ENCODE measurements at regions not wholly inside any gene's neighbourhood (a gene's known extent, or its start where the extent isn't known, plus 50 kb on each side); places are given as distances from the start of the nearest gene placed in this dataset.

GRCh38 chr1:30192969-30193630 is 530.3 kb downstream of the MATN1 start:
- ATAC-seq = no peak
- intact Hi-C loops (cut with DNase I) = no loop called here

DNA sequence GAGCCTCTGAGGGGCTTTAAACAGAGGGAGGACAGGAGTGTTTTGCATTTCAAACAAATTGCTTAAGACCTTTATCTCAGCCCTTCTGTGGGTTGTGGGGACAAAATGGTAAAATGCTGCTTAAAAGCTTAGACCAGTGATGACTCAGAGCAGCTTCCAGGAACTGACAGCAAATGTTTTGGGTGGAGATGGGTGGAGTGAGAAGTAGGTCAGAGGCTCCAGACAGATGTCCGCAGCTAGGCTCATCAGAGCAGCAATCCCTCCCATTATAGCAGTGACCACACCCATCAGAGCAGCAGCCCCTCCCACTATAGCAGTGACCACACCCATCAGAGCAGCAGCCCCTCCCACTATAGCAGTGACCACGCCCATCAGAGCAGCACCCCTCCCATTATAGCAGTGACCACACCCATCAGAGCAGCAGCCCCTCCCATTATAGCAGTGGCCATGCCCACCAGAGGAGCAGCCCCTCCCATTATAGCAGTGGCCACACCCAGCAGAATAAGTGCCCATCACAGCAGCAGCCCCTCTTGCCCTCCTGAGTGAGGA is 532.2 kb downstream of the MATN1 start:
- peak; percentile 82 for ATAC-seq
- intact Hi-C loops (cut with DNase I) = no loop called here
- no peak for DNase-seq (ENCODE audit: low spot score)

More at GRCh38 chr1:30192969-30193630, 530.3 kb downstream of the MATN1 start:
- DNase-seq (ENCODE audit: low spot score) = no peak

- no peak for ATAC-seq
- DNase-seq (ENCODE audit: low spot score) = no peak
- intact Hi-C loops (cut with DNase I) = no loop called here
Measured at GRCh38 chr1:30190511-30191153, 532.8 kb downstream of the MATN1 start.

DNA sequence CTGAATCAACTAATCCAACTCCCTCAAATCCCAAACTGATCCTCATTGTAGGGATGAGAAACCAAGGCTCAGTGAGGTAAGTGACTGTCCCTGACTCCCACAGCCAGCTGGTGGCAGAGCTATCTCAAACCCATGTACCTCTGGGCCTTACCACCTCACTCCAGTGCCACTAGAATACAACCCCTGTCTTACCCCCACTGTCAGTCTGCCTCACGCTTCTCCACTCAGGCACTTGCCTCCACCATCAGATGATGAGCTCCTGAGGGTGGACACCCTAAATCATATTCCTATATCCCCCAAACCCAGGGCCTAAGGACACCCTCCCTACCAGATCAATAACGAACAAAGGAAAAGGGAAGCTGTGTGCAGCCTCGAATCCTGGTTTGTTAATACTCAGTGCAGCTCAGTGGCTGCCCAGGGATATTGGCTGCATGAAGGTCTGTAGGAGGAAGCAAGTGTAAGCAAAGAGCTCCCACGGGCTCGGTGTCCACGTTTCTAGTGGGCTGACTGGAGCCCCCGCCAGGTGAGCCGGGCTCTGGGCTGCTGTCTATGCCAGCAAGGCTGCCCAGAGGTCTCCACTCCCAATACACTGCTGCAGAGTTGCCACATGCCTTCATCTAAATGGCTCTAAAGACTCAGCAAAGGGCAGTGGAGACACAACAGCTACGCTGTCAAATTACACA is 533.4 kb downstream of the MATN1 start:
- intact Hi-C loops (cut with DNase I) = no loop called here
- DNase-seq (ENCODE audit: low spot score) = no peak
- no peak for ATAC-seq

DNA sequence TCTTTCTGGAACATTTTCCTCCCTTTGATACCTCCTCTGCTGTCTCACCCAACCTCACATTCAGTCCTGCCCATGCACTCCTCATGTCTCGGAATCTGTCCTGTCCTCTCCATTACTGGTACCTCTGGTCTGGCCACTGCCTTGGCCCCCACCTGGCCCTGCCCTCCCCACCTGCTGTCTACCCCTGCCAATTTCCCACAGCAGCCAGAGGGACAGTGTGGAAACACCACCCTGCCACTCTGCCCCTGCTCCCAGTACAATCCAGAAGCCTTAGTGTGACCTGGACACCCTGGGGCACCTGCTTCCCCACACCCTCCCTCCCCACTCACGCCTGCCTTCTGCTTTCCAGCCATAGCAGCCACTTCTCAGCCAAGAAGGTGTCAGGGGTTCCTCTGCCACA is 534.4 kb downstream of the MATN1 start:
- intact Hi-C loops (cut with DNase I) = no loop called here
- ATAC-seq (no peak), DNase-seq (ENCODE audit: low spot score) (no peak)

DNA sequence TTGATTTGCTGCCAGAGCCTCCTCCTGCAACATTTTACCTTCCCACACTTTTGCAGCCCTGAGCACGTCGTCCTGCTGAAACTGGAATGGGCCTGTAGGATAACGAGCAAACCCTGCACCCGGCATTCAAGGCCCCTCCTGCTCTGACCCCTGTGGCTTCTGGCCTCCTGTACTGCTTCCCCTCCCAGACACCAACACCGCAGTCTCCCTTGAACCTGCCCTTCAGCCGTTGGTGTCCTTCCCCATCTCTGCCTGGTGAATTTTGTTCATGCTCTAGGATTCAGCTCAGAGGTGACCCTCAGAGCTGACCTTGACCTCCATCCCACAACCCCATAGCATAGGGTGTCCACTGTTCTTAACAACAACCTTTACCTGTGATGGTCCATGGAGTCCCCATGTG is 535.1 kb downstream of the MATN1 start:
- ATAC-seq (no peak), DNase-seq (ENCODE audit: low spot score) (no peak)
- intact Hi-C loops (cut with DNase I) = no loop called here

DNA sequence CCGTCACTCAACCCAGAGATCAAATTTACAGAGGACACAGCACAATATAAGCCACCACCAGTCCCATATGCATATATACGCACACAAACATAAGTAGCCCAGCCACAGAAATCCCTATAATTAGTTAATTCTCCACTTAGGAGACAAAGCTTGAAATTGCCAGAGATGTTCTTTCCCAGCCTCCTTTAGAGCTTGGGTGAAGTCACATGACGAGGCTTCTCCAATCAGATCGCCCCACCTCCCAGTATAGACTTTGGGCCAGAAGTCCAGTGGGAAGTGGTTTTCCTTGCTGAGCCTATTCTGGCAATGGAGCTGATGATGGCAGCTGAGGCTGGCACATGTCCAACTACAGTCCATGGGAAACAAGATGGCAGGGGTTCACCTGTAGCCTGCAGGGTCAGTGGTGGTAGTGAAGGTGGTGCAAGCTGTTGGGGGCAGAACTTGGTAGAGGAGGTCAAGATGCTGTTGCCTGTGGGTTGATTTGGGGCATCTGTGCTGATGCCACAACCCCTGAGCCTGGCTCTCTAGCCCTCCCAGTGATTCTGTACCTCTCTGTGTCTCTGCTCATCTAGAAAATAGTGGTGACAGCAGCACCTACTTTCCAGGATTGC is 535.9 kb downstream of the MATN1 start:
- intact Hi-C loops (cut with DNase I) = no loop called here
- peak; percentile 45 for DNase-seq (ENCODE audit: low spot score)
- no peak for ATAC-seq

GRCh38 chr1:30186586-30186985 is 536.8 kb downstream of the MATN1 start:
- ATAC-seq = no peak
- intact Hi-C loops (cut with DNase I) = no loop called here
- peak; percentile 7 for DNase-seq (ENCODE audit: low spot score)

DNA sequence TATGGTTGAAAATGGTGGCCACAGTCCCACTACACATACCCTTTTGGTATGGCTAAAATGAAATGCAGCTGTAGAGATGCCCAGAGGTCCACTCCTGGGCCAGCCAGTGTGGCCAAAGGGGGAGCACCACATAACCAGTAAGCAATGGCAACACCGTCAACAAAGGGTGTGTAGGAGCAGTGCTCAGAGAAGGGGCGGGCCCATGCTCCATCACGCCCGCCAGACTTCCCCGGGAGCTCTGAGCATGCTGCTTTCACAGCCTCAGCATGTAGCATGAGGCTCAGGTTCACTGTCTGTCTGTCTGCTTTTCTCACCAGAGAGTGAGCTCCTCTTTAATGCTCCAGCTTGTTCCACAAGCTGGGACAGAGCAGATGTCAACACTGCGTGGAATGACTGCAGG is 537.6 kb downstream of the MATN1 start:
- peak; percentile 17 for DNase-seq (ENCODE audit: low spot score)
- ATAC-seq = no peak
- intact Hi-C loops (cut with DNase I) = no loop called here

DNA sequence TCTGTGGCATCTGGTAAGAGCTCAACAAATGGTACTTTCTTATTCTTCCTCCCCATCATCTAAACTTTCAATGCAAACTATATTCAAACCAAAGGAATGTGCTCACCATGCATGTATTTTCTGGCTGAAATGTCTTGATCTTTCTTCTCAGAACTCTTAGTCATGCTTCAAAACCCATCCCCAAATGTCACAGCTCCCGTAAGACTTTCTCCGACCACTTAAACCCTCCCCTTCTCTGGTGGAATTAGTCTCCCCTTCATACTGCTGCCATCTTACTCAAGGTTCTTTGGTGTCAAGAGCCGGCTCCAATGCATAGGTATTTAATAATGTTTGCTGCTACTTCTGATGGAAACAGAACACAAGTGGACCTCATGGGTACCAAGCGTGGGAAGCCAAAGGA is 538.1 kb downstream of the MATN1 start:
- ATAC-seq (no peak), DNase-seq (ENCODE audit: low spot score) (no peak)
- intact Hi-C loops (cut with DNase I) = no loop called here

DNA sequence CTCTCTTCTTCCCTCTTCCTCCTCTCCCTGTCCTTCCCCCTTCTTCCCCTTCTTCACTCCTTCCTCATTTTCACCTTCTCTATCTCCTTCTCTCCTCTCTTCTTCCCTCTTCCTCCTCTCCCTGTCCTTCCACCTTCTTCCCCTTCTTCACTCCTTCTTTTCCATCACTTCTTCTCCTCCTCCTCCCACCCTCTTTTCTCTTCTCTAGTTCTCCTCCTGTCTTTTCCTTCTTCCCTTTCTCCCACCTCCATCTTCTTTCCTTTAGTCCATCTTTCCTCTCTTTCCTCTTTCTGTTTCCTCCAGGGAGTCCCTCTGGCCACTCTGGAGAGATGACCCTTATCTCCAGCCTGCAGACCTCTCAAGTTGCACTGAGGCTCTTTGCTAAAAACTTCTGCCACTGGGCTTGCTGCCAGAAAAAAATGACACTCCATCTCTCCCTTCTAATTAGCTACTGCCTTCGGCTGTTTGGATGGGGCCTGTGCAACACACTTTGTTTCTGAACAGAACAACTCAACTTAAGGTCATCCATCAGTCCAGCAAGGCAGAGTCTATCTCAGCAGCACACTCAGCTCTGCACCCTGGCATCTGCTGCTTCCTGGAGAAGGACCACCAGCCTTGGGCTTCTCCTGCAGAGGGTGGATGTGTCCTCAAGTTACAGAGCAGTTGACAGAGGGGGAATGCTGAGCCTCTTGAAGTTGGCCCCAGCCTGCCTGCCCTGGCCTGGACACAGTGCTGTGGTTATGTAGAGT is 538.8 kb downstream of the MATN1 start:
- ATAC-seq (no peak), DNase-seq (ENCODE audit: low spot score) (peak; percentile 18)
- intact Hi-C loops (cut with DNase I) = no loop called here

DNA sequence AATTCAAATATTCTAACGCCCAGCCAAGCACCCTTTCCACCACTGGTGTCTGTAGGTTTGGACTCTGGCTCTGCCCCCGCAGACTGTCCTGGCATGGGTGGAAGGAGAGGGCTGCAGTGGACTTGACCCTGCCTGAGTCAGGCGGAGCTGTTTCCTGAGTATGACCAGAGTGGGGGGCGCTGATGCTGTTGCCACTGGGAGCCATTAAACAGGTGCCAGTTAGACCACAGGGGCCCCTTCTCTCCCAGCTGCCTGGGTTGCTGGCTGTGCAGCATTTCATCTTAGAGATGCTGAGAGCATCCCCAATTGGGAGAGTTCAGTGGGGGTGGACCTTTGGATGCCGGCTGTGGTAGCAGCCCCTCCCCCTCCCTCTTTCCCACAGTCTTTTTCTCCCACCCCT is 539.5 kb downstream of the MATN1 start:
- DNase-seq (ENCODE audit: low spot score) (peak; percentile 22), ATAC-seq (no peak)
- intact Hi-C loops (cut with DNase I) = no loop called here

DNA sequence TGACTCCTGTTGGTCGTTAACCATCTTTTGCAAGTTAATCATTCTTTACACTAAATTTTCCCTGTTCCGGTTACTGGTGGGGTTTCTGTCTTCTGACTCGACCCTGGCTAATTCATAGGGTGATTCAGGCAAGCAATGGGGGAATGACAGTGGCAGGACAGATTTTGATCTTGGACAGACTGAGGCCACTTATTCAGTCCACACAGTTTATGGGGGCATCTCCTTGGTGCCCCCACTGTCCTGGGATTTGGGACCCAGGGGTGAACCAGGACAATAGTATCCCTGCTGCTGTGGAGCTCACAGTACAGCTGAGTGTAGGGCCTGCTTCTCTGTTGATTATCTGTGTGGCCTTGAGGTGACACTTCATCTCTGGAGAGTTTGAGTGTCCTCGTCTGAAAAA is 540.4 kb downstream of the MATN1 start:
- ATAC-seq (no peak), DNase-seq (ENCODE audit: low spot score) (no peak)
- intact Hi-C loops (cut with DNase I) = no loop called here

GRCh38 chr1:30179942-30180543 is 543.3 kb downstream of the MATN1 start:
- intact Hi-C loops (cut with DNase I) = no loop called here
- DNase-seq (ENCODE audit: low spot score) (peak; percentile 14), ATAC-seq (no peak)

DNA sequence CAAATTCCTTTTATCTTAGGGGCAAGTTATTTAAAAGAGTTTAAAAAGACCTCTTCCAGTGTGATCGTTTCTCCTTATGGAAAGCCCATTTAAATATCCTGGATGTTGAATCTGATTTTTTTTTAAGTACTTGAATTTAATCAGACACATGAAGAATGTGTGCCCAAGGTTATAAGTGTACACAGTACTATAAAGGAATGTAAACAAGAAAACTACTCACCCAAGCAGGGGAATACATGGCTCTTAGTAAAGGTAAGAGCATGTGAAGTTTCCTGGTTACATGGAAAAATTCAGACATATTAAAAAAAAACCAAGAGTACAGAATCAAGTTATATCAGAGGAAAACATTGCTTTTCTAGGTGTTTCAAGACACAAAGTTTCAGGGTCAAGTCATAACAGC is 546.9 kb downstream of the MATN1 start:
- ATAC-seq (no peak), DNase-seq (ENCODE audit: low spot score) (no peak)
- intact Hi-C loops (cut with DNase I) = no loop called here

DNA sequence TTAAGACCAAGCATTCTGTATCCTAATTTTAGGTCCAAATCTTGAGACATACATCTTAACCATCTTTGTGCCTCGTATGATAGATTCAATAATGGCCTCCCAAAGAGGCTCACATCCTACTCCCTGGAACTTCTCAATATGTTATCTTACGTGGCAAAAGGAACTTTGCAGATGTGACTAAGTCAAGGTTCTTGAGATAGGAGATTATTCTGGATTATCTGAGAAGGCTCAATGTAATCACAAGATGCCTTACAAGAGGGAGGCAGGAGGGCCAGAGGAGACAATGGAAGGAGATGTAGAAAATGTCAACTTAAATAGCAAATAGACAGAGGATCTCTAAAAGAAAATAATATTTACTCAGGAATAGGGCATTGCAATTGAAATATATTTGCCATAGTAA is 548.9 kb downstream of the MATN1 start:
- intact Hi-C loops (cut with DNase I) = no loop called here
- no peak for ATAC-seq
- DNase-seq (ENCODE audit: low spot score) = no peak

DNA sequence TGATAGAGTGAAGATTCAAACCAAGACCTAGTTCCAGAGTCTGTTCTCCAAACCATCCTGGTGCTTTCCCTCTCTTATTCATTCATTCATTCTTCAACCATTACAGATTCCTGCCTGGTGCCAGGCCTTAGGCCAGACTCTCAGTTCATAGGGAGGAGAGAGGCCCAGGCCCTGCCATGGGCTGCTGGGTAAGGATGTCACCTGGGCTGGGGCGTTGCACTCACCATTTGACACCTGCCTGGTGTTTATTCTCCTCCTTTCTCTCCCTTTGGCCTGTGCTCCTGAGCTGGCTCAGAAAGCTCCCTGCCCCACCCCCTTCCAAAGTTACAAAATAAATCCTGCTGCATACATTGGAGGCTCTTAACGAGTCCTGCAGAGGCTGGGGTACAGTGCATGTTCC is 549.8 kb downstream of the MATN1 start:
- DNase-seq (ENCODE audit: low spot score) = peak; percentile 17
- intact Hi-C loops (cut with DNase I) = no loop called here

GRCh38 chr1:30172757-30173156 is 550.6 kb downstream of the MATN1 start:
- intact Hi-C loops (cut with DNase I) = no loop called here
- DNase-seq (ENCODE audit: low spot score) (peak; percentile 8), ATAC-seq (no peak)

More for the DNA sequence above, 549.8 kb downstream of the MATN1 start:
- no peak for ATAC-seq

DNA sequence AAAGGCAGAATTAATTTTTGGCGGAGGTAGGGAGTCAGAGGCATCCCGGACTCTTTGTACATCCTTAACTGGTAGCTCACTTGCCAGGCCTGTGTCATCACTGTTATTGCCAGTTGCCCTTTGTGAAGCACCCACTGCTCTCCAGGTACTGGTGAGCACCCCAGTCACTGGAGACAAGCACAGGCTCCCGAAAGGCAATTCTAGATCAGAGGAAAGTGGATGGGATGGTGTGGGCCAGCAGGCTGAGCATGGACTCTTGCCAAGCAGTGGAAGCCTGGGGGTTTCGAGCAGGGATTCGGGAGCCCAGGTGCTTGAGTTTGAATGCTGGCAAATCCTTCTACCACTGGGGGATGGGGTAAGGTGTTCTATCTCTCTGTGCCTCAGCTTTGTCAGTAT is 551.1 kb downstream of the MATN1 start:
- DNase-seq (ENCODE audit: low spot score) (peak; percentile 14), ATAC-seq (no peak)
- intact Hi-C loops (cut with DNase I) = no loop called here

Measured in sciatic nerve (tissue), 2 donors.